ENCODE measurements at regions not wholly inside any gene's neighbourhood (a gene's known extent, or its start where the extent isn't known, plus 50 kb on each side); places are given as distances from the start of the nearest gene placed in this dataset.

GRCh38 chr3:157718800-157719199 is 215.6 kb upstream of the VEPH1 start:
- DNase-seq (ENCODE audit: low spot score), result no peak

GRCh38 chr3:157713101-157713500 is 209.9 kb upstream of the VEPH1 start:
- no peak for DNase-seq (ENCODE audit: low spot score)

GRCh38 chr3:157705258-157705657 is 202.0 kb upstream of the VEPH1 start:
- DNase-seq (ENCODE audit: low spot score), result no peak

GRCh38 chr3:157700405-157700804 is 197.2 kb upstream of the VEPH1 start:
- no peak for DNase-seq (ENCODE audit: low spot score)

- DNase-seq (ENCODE audit: low spot score), result no peak
Observed at GRCh38 chr3:157695586-157695985, 192.4 kb upstream of the VEPH1 start.

- no peak for DNase-seq (ENCODE audit: low spot score)
Observed at GRCh38 chr3:157695103-157695502, 191.9 kb upstream of the VEPH1 start.

- DNase-seq (ENCODE audit: low spot score), result no peak
Observed at GRCh38 chr3:157693762-157694161, 190.5 kb upstream of the VEPH1 start.

- DNase-seq (ENCODE audit: low spot score), result no peak
Observed at GRCh38 chr3:157692468-157692867, 189.3 kb upstream of the VEPH1 start.

- no peak for DNase-seq (ENCODE audit: low spot score)
Observed at GRCh38 chr3:157683668-157684067, 180.5 kb upstream of the VEPH1 start.

- DNase-seq (ENCODE audit: low spot score), result no peak
Observed at GRCh38 chr3:157672061-157672460, 168.8 kb upstream of the VEPH1 start.

GRCh38 chr3:157671656-157672055 is 168.4 kb upstream of the VEPH1 start:
- DNase-seq (ENCODE audit: low spot score), result no peak

- DNase-seq (ENCODE audit: low spot score), result no peak
Observed at GRCh38 chr3:157669416-157669815, 166.2 kb upstream of the VEPH1 start.

- no peak for DNase-seq (ENCODE audit: low spot score)
Observed at GRCh38 chr3:157667493-157667892, 164.3 kb upstream of the VEPH1 start.

GRCh38 chr3:157662171-157662570 is 159.0 kb upstream of the VEPH1 start:
- DNase-seq (ENCODE audit: low spot score), result no peak

GRCh38 chr3:157660847-157661246 is 157.6 kb upstream of the VEPH1 start:
- no peak for DNase-seq (ENCODE audit: low spot score)

GRCh38 chr3:157652366-157652765 is 149.2 kb upstream of the VEPH1 start:
- no peak for DNase-seq (ENCODE audit: low spot score)

- DNase-seq (ENCODE audit: low spot score), result no peak
Observed at GRCh38 chr3:157650699-157651098, 147.5 kb upstream of the VEPH1 start.

GRCh38 chr3:157650172-157650571 is 147.0 kb upstream of the VEPH1 start:
- DNase-seq (ENCODE audit: low spot score), result no peak

GRCh38 chr3:157649511-157649910 is 146.3 kb upstream of the VEPH1 start:
- DNase-seq (ENCODE audit: low spot score), result no peak

GRCh38 chr3:157647820-157648219 is 144.6 kb upstream of the VEPH1 start:
- DNase-seq (ENCODE audit: low spot score), result no peak

GRCh38 chr3:157639756-157640426 is 136.7 kb upstream of the VEPH1 start:
- DNase-seq (ENCODE audit: low spot score), result no peak

GRCh38 chr3:157637866-157638265 is 134.7 kb upstream of the VEPH1 start:
- DNase-seq (ENCODE audit: low spot score), result no peak

- no peak for DNase-seq (ENCODE audit: low spot score)
Observed at GRCh38 chr3:157633241-157633640, 130.0 kb upstream of the VEPH1 start.

- DNase-seq (ENCODE audit: low spot score), result no peak
Observed at GRCh38 chr3:157632075-157632474, 128.9 kb upstream of the VEPH1 start.

GRCh38 chr3:157631478-157631877 is 128.3 kb upstream of the VEPH1 start:
- no peak for DNase-seq (ENCODE audit: low spot score)
